ENCODE measurements at regions not wholly inside any gene's neighbourhood (a gene's known extent, or its start where the extent isn't known, plus 50 kb on each side); places are given as distances from the start of the nearest gene placed in this dataset.

GRCh38 chr5:51618234-51618633 lies 235.0 kb downstream of the ISL1 start:
- TF ChIP-seq CTCF (IDR thresholded peaks at IDR 0.05) (no peak), POLR2A (IDR thresholded peaks at IDR 0.05) (no peak)
